ENCODE measurements at regions not wholly inside any gene's neighbourhood (a gene's known extent, or its start where the extent isn't known, plus 50 kb on each side); places are given as distances from the start of the nearest gene placed in this dataset.

- Mint-ChIP-seq H3K4me1 (ENCODE audit: low read depth) (peaks cover 51% of the 10 kb centered on the region), H3K36me3 (ENCODE audit: low read depth) (peaks cover 11% of the 10 kb centered on the region), H3K9me3 (peaks cover 13% of the 10 kb centered on the region), H3K27ac (no peak overlapping the region), H3K27me3 (ENCODE audit: insufficient read depth) (no peaks in the 10 kb centered on the region), H3K4me3 (no peak overlapping the region)
- DNase-seq = no peak
- no peak for TF ChIP-seq CTCF (IDR thresholded peaks at IDR 0.05)
These were observed 137.2 kb upstream of the FGGY start for GRCh38 chr1:59159557-59160203.

- H3K36me3 Mint-ChIP-seq (ENCODE audit: low read depth) = peaks cover 11% of the 10 kb centered on the region
- H3K4me1 Mint-ChIP-seq (ENCODE audit: low read depth) = peaks cover 46% of the 10 kb centered on the region
- no peaks in the 10 kb centered on the region for H3K27me3 Mint-ChIP-seq (ENCODE audit: insufficient read depth)
- no peak overlapping the region for H3K4me3 Mint-ChIP-seq
- no peak for DNase-seq
- peaks cover 13% of the 10 kb centered on the region for H3K9me3 Mint-ChIP-seq
- no peak overlapping the region for H3K27ac Mint-ChIP-seq
- no peak for TF ChIP-seq CTCF (IDR thresholded peaks at IDR 0.05)
These were observed 135.8 kb upstream of the FGGY start for GRCh38 chr1:59161136-59161535.

- no peak for DNase-seq
- H3K27ac Mint-ChIP-seq = peak overlapping the region; percentile 6; the same call in 1 of the 2 replicates
- H3K36me3 Mint-ChIP-seq (ENCODE audit: low read depth) = peaks cover 11% of the 10 kb centered on the region
- H3K4me1 Mint-ChIP-seq (ENCODE audit: low read depth) = peaks cover 34% of the 10 kb centered on the region
- peaks cover 13% of the 10 kb centered on the region for H3K9me3 Mint-ChIP-seq
- no peak overlapping the region for H3K4me3 Mint-ChIP-seq
- no peak for TF ChIP-seq CTCF (IDR thresholded peaks at IDR 0.05)
- no peaks in the 10 kb centered on the region for H3K27me3 Mint-ChIP-seq (ENCODE audit: insufficient read depth)
These were observed 134.2 kb upstream of the FGGY start for GRCh38 chr1:59162665-59163064.

GRCh38 chr1:59163268-59164092 is 133.4 kb upstream of the FGGY start:
- Mint-ChIP-seq H3K4me3 (no peak overlapping the region), H3K9me3 (peaks cover 7% of the 10 kb centered on the region), H3K27me3 (ENCODE audit: insufficient read depth) (no peaks in the 10 kb centered on the region), H3K27ac (peak overlapping the region; percentile 77), H3K36me3 (ENCODE audit: low read depth) (peaks cover 6% of the 10 kb centered on the region), H3K4me1 (ENCODE audit: low read depth) (peaks cover 34% of the 10 kb centered on the region)
- peak; percentile 63 for DNase-seq
- TF ChIP-seq CTCF (IDR thresholded peaks at IDR 0.05) = no peak

- H3K9me3 Mint-ChIP-seq = no peaks in the 10 kb centered on the region
- no peak for TF ChIP-seq CTCF (IDR thresholded peaks at IDR 0.05)
- H3K4me1 Mint-ChIP-seq (ENCODE audit: low read depth) = peaks cover 34% of the 10 kb centered on the region
- H3K36me3 Mint-ChIP-seq (ENCODE audit: low read depth) = no peaks in the 10 kb centered on the region
- H3K4me3 Mint-ChIP-seq = no peak overlapping the region
- no peaks in the 10 kb centered on the region for H3K27me3 Mint-ChIP-seq (ENCODE audit: insufficient read depth)
- DNase-seq = no peak
- H3K27ac Mint-ChIP-seq = peak overlapping the region; percentile 77
These were observed 132.5 kb upstream of the FGGY start for GRCh38 chr1:59164371-59164770.

Measured in HFFc6 (cell line).